GM12891 (cell line): ENCODE measurements at regions not wholly inside any gene's neighbourhood (a gene's known extent, or its start where the extent isn't known, plus 50 kb on each side); places are given as distances from the start of the nearest gene placed in this dataset.

Experiments used
- PAX5 ChIP-seq: IDR thresholded peaks from 2 replicates; pipeline ENCODE4 v1.6.1; 2011; ENCODE audit warnings: low read length, moderate library complexity, mild to moderate bottlenecking; ENCODE audit not compliant: insufficient read depth, severe bottlenecking
- POLR2A ChIP-seq: IDR thresholded peaks from 2 replicates; pipeline ENCODE4 v1.6.1; 2011; ENCODE audit warnings: low read depth, low read length, control low read depth
- POLR2AphosphoS5 ChIP-seq: IDR thresholded peaks from 2 replicates; pipeline ENCODE4 v1.6.1; 2011; ENCODE audit warnings: low read depth, low read length, control low read depth
- SPI1 ChIP-seq: IDR thresholded peaks from 2 replicates; pipeline ENCODE4 v1.6.1; 2011; ENCODE audit warnings: low read depth, low read length, control low read depth
- TAF1 ChIP-seq: IDR thresholded peaks from 2 replicates; pipeline ENCODE4 v1.6.1; 2011; ENCODE audit warnings: low read depth, low read length, control low read depth

GRCh38 chr4:74522251-74522991, 77.5 kb downstream of the AREG start:
- no peak for TF ChIP-seq TAF1
- no peak for TF ChIP-seq POLR2AphosphoS5
- TF ChIP-seq POLR2A = no peak
- no peak for TF ChIP-seq SPI1
- TF ChIP-seq PAX5 = no peak
